Ammon's horn (tissue), 1 donor: ENCODE measurements at regions not wholly inside any gene's neighbourhood (a gene's known extent, or its start where the extent isn't known, plus 50 kb on each side); places are given as distances from the start of the nearest gene placed in this dataset.
A peak's percentile ranks its signal among the peaks of the same experiment; 100 is the strongest.

Experiments
- DNase-seq: peaks from one replicate; pipeline ENCODE4 v3.0.0-alpha.2; 2016; ENCODE audit warnings: low spot score

DNA sequence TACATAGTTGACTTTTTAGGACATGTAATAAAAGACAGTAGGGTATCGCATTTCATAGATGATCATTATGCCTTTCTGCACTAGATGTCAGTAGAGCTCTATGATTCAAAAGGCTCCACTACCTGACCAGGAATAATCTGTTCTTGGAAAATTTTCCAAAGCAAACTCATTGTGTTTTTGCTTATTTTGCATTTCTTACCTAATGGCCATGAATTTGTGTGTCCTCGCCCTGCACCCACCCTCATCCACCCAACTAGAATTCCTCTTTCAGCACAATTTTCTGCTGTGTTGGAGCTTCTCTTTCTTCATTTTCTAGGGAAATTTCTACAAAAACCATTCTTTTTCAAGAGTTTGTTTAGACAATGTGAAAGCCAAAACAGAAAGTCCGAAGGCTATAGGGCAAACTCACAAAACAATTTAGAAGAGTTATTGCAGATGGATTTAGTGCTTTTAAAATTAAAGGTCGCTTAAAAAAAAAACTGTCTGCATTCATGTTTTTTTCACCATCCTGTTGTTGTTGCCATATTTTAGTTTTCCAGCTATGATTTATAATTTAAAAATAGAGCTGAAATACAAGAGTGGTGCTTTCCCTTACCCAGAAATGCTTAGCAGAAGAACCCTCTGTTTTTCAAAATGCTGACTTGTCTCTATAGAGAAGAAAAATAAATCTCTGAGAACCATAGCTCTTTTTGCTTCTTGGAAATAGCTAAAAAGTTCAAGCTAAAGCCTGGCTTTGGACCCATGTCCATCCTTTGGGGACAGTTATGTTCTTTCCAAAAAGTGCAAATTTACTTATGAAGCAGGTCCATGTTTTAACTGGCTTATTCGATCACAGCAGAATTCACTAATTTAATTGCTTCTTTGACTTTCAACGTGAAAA lies 183.7 kb downstream of the SPATA18 start:
- DNase-seq: peak; percentile 51

DNA sequence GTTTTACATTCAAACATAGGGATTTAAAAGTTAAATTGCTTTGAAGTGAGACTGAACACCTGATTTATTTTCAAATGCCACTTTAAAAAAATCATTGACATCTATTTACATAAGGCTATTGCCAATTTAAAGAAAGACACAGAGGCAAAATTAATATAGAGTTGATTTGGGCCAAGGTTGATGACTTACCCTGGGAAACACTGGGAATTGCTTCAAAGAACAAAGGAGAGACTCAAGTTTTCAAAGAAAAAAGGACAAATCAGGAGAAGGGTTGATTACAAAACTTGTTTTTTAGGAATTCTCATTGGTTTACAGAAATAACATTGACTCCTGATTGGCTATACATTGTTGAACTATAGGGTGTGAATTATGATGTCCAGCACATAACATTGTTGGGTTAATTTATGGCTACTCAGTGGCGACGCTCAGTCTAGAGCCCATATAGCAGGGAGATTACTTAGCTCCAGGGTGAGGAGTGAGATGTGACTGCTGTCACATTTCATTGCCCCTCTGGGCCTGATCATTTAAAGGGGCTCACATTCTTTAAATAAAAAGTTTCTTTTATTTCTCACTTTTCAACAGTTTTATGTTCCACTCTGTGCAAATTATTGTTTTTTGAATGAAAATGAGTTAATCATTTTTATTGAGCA lies 184.6 kb downstream of the SPATA18 start:
- no peak for DNase-seq

DNA sequence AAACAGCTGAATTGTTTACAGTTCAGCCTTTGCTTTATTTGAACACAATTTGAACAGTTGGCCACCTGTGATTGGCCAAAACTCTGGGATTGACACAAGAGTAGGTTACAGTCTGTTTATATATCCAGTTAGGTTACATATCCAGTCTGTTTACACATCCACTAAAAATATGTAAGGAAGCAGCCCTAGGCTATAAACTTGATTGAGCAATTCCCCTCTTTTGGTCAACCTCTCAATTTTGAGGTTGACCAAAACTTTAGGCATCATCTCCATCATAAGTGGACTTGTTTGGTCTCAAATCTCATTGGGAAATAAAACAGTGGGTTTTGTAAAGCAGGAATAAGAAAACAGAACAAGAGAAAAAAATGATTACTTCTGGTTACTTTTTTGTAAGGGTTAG lies 190.8 kb downstream of the SPATA18 start:
- DNase-seq: no peak

DNA sequence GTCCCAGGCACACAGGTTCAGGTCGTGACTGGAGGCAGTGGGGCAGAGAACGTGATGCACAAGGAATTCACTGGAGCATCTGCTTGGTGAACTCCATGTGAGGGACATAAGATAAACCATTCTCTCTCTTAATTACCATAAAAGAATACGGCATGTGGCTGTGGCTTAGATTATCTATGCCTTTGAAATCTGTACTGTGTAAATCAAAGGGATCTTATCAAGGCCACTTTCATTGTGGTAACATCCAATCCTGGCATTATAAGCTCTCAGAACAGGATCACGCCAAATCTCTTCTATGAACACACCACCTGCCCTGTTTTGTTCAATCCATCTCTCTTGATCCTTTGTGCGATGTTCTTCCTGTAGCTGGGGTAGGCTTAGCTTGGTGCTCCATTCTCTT lies 192.3 kb downstream of the SPATA18 start:
- no peak for DNase-seq

DNA sequence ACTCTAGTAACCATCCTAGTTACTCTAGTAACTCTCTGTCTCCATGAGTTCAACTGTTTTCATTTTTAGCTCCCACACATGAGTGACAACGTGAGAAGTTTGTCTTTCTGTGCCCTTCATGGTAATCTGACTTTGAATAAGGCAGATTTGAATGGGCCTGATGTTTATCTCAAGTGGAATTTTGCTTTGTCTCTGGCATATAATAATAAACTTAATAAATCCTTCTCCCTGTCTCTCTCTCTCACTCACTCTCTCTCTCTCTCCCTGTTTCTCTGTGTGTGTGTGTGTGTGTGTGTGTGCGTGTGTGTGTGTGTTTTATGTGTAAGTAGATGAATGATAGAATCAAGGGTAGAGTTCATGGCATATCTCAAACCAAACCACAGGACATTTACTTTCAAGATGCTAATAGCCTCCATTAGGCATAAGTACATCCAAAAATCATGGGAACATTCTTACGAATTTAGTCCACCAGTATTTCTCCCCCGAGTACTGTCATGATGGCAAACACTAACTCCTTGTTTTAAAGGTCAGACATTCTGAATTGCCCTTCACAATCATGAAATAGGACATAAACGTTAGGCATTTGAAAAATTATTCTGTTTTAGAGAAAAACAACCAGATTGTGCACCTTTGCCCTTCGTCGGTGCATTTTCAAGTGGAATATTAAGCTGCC lies 193.1 kb downstream of the SPATA18 start:
- no peak for DNase-seq

DNA sequence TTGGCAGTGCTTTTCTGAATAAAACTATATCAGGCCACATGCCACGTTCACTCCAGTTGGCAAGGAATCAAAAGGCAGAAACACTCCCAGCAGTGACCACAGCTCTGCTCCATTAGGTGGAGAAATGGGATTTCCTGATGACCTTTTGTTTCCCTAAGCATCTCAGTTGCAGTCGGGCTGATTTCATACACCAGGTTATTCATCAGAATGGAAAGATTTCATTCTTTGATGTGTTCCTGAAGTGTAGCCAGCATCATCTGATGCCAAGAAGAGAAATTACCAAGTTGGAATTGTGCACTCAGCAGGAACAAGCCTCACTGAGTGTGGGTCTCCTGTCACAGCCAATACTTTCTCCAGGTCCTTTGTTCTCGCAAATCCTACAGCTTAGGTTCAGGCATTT lies 193.7 kb downstream of the SPATA18 start:
- DNase-seq: no peak

DNA sequence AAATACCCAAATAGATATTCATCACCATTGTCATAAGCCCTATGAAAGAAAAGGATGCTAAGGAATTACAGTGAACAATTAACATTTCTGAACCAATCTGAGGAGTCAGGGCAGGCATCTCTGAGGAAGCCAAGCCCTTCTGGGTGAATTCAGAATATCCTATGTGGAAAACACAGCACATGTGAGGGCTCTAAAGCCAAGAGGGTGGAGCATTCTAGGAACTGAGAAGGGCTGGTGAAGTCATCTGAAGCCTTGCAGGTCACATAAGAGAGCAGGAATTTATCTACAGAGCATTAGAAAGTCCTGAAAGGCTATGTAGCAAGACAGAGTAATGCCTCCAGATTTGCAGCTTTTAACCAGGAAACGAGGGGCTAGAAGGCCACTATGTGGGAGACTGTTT lies 195.7 kb downstream of the SPATA18 start:
- no peak for DNase-seq

DNA sequence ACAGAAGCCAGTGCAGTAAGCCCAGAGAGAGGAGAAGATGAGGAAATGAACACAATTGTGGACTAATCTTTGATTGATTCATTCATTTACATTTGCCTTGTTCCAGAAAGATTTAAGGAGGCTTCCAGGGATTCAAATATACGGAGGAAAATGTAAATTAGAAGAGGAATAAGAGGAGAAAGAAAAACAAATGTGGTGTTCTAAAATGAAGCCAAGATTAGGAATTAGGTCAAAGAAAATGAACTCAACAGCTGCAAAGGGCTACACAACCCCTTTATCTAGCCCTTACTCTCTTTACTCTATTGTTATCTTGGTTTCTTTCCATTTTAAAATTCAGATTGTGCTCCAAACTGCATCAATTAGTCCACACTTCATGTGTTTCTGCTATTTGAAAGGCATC lies 196.8 kb downstream of the SPATA18 start:
- no peak for DNase-seq

DNA sequence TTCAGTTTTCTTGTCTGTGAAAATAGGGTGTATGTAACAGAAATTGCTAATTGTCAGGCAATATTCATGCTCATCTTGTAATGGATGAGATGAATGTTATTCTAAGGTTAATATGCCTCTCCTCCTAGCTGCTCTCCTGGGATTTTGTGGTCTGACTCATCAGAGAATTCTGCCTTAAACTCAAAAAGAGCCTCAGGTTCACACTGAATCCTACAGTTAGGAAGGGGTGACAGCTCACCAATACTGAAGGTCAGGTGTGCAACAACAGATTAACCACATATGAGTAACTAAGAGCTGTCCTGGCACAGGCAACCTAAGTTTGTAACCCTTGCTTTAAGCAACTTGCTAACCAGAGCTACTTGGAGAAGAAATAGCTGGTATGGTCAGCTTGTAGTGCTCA lies 197.7 kb downstream of the SPATA18 start:
- DNase-seq: no peak

DNA sequence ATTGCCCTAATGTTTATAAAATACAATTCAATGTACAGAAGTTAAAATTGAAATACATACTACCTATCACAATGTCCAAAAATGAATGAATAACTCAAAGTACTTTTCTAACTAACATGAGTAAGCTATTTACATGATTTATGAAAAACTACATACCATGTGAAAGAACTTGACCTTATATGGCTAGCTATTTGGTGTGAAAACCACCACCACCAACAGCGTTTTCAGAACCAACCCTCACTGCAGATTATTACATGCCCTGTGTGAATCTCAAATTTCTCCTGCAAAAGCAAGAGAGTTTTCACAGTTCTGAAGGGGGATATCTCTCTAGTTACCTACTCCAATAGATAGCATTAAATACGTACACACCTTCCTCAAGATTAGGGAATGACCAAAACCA lies 198.5 kb downstream of the SPATA18 start:
- DNase-seq: no peak

DNA sequence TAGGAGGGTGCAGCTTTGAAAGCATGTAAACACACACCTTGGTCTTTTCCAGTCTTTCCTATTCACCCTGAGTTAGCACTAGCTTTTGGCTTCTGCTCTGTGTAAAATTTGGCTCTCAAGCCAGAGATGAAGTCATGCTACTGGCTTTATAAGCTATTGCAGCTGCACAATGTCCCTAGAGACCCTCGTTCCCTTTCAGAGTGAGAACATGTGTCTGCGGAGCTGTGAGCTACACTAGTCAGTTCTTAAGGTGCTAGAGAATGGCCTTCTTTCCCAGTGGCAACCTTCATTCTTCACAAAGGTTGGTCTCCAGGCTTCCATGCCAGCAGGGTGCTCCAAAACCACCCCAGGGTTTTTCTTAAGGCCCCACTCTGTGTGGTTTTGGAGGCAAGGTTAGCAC lies 199.1 kb downstream of the SPATA18 start:
- no peak for DNase-seq

DNA sequence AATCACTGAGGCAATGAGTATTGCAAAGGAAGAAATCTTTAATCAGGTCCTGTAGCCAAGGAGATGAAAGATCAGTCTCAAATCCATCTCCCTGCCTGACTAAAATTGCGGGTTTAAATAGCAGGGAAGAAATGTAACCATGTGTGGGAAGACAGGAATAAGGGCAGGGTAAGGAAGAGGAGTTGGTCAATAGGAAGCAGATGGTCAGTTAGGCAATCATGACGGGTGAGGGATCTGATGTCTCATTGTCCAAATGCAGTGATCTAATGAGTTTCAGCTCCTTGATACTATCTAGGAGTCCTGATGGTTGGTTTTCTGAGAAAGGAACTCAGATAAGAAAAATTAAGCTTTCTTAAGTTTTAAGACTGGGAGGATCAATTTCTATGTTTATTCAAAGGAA lies 200.8 kb downstream of the SPATA18 start:
- no peak for DNase-seq

DNA sequence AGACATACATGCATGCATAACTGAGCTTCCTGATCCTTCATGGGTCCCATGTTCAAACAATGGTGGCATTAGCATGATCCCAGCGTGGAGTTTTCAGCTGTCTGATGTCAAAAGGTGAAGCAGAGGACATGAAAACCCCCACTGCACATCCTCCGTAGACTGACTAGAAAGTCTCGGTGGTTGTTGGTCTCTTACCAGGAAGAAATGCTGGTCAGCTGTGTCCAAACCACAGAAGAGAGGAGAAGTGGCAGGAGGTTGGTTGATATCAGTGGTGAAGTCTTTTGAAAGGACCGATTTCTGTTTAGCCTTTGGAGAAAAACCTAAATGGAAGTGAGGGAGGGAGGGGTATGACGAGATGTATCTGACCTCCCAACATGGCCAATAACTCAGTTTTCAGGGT lies 201.9 kb downstream of the SPATA18 start:
- no peak for DNase-seq

DNA sequence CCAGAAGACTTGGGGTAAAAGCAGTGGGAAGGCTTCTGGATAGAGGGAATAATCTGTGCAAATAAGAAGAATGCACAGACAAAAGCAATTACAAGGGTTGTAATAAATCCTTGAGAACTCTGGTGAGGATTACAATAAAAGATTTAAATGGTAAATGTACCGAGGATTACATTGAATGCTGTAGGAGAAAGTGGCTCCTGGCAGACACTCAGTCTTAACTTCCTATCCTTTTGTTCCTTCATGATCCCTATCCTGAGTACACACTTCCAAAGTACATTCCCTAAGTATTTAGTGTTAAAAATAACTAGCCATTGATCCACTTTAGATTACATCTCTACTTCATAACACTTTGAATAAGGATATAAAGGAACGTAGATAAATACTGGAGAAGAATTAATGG lies 205.4 kb downstream of the SPATA18 start:
- DNase-seq: no peak

DNA sequence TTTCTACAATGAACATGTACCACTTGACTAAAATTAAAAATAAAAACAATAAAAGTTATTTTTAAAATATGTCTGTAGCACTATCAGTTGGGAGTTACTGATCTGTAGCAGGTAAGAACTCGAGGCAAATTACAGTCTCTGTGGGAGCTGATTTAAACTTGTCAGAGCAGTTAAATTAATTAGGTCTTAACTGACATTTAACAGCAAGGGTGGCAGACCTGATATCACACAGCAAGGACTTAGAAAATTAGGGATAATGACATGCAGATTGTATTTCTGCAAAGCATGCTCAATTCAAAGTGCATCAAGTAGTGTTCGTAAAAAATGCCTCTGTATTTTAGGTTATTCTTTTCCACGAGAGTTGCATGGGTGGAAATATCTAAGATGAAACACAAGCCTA lies 208.9 kb downstream of the SPATA18 start:
- DNase-seq: no peak

DNA sequence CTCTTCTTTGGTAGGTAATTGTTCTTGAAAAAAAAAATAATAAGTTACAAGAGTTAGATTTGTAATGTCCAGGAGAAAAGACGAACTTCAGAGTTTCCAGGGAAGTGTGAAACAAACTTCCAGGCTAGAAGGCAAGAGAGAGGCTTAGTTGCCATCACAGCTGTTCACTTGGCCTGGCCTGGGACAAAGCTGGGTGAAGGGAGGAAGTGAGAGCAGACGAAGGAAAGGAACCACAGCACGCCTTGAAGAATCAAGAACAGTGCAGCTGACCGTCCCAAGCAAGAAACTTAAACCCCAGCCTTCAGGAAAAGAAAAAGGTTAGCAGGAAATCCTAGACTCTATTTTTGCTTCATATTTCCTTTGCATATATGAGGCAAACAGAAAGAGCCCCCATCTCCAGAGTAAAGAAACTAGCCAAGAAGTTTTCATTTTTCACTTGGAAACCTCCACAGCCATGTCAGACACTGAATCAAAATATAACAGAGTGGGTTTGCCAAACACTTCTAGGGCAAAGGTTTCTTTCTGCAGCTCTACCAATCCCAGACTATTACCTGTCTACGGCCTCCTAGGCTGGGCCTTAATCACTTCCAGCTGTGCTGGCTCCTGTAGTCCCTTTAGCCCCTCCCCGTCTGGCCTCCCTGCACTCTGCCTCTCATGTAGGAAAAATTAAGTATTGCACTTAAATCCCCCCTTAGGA lies 209.6 kb downstream of the SPATA18 start:
- peak; percentile 77 for DNase-seq

DNA sequence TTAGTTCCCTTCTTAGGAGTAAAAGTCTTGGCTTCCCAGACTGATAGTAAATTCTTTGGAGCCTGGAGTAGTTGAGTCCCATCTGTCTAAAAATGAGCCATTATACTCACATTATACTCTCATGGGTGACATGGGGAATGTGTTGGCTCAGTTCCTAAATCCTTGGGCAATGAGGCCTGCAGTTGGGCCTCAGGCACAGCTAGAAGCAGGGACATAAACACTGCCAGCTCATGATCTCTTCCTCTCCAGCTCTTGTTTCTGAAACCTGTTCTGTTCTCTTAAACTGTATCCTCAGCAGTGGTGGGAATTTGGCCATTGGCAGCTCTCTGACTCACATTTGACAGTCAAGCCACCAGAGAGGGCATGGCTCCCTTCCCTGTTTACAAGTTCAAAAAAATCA lies 212.5 kb downstream of the SPATA18 start:
- no peak for DNase-seq

DNA sequence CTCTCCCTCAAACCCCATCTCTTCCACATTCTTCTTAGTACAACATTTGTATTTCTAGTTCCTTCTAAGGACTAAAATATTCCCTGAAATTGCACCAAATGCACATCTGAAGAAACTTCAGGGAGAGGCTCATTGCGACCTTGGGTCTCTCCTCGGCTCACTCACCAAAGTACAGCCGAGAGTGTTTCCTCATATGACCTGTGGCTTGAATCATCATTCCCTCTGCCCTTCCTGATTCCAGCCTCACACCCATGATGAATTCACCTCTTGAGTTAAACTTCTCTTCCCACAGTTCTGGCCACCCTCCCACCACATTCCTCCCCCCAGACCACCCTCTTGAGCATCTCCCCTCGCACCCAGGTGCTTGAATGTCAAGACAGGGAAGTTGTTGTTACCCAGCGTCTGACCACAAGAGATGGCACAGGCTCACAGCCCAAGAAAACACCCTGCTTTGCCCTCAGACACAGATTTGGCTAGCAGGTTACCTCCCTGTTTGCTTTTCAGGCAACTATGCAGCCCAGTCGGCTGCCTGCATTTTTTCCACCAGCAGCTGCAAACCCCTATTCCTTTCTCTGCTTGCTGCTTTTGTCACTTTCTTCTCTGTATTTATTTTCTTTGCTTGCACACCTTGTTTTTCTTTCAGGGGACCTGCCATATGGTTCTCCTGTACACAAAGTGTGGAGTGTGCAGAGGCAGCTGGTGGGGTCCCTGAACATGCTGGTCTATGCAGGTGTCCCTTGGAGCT lies 214.8 kb downstream of the SPATA18 start:
- DNase-seq: no peak

DNA sequence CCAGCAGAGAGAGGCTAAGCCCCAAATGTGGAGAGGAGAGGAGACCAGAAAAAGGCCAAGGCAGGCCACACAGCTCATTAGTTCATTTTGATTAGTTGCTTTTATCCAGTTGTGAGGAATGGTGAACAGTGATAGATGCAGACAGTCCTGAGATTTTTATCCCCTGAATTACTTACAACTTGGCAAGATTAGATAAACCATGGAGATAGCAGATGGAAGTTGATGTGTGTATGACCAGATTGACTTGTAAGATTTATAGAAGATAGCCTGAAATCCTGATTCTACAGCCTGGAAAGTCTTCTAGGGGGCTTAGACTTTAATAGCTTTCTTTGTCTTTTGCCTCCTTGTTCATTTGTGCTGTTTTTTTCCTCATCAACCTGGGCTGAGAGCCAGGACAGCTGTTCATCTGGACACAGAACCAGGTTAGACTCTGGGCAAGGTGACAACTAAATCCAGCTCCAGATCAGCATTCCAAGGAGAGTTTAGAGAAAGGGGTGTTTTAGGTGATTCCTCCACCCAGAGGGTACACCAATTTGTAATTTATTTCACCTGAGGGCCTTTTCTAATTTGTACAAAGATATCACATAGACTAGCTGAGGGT lies 215.5 kb downstream of the SPATA18 start:
- DNase-seq: no peak

DNA sequence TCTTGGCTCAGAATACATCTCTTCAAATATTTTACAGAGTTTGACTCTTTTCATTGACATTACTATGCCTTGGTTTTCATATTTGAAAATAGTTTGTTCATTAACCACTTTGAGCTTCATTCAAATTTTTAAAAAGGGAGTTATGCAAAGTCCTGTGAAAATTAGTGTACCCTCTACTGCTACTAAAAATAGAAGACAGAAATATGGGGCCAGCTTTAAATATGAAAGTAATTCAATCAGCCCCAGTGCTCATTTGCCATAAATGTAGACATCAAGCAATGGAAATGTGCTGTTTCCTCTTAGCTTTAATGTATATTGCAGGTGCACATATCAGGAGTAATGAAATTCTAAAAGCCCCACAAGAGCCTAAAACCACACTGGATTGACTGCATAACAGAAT lies 218.7 kb downstream of the SPATA18 start:
- DNase-seq: no peak

DNA sequence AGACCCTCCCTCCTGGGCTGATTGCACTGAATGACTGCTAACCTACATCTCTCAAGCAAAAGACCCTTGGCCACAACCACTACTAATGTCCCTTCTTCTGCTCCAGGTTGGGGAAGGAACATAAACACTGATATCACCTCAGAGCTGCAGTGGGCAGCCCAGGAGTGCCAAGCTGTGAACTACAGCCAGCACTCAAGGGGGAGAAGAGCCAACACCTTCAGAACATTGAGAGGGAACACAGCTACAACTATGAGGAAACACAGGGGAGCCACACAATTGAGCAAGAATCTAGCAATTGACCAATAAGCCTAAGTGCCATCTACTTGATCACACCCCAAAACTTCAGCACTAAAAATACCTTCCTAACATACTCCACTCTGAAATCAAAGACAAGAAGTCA lies 222.8 kb downstream of the SPATA18 start:
- DNase-seq: no peak
